HG03469 (cell line): ENCODE measurements at regions not wholly inside any gene's neighbourhood (a gene's known extent, or its start where the extent isn't known, plus 50 kb on each side); places are given as distances from the start of the nearest gene placed in this dataset.
"Not testable (repeated sequence)": the region's sequence is repeated elsewhere in the genome, so short reads cannot be mapped to it uniquely, and the experiment has no call there.

Experiments used
- ATAC-seq: cut with Tn5 transposase; IDR thresholded peaks from one replicate; pipeline ENCODE4 v1.9.1; 2021; ENCODE audit warnings: mild to moderate bottlenecking, moderate library complexity, moderate number of reproducible peaks; ENCODE audit not compliant: unreplicated experiment

DNA sequence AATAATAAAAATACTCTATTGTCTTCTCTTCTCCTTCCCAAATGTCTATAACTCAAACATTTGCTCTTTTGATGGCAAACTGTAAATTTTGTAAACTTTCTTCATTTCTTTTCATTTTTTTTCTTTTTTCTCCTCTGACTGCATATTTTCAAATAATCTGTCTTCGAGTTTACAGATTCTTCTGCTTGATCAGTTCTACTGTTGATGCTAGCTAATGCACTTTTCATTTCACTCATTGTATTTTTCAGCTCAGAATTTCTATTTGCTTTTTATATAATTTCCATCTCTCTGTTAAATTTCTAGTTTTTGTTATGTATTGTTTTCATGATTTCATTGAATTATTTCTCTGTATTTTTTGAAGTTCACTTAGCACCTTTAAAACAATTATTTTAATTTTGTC lies 646.8 kb upstream of the INTU start:
- no peak for ATAC-seq

DNA sequence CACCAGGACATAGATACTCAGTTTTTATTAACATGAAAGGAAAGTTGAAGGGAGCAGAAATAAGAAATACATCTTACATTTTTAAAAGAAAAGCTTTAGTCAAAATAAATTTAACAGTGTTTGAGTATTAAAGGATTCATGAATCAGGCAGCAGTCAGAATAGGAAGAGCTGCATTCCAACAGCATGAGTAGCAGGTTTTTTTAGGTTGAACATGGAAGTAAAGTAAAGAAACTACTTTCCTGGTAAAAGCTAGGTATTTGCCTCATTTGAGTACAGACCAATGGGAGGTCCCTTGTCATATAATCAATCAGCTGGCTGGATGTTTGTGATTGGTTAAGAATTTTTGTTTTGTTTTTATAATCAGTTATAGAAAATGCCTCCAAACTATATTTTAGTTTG lies 645.9 kb upstream of the INTU start:
- ATAC-seq: no peak

DNA sequence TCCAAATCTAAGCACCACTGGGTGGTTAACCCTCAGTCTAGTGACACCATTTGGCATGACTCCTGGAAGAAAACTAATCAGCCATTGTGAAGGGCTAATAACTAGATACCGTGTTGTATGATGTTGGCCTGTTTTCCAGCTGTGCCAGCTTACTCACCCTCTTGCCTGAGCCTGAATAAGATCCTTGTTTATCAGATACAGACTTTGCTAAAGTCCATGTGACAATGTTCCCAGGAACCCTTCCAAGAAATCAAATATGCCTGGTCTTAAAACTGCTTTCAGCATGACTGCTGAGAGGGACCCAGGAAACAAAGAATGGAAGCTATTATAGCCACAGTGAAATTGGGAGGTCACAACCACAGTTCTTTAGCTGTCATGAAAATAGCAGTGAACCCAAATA lies 640.8 kb upstream of the INTU start:
- no peak for ATAC-seq

DNA sequence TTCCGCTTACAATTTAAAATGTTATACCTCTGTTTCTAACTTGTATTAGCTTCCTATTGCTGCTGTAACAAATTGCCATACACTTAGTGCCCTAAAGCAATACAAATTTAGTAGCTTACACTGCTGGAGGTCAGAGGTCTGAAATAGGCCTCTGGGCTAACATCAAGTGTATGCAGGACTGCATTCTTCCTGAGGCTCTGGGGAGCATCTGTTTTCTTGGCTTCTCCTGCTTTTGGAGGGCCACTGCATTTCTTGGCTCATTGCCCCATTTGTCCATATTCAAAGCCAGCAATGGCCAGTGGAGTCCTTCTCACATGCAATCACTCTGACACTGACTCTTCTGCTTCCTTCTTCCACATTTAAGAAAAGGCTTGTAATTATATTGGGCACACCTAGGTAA lies 639.8 kb upstream of the INTU start:
- no peak for ATAC-seq

DNA sequence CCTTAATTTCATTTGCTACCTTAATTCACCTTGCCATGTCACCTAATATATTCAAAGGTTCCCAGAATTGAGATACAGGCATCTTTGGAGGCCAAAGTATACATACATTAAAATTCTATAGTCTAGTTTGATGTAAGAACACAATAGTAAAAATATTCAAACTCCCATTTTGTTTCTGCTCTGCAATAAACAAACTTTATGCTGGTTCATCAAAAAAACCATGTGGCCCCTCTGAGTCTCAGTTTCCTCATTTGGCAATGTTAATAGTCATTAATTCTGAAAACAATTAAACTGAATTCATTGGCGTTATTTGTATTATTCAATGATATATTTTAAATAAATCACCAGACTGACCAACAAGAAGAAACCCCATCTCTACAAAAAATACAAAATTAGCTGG lies 639.4 kb upstream of the INTU start:
- ATAC-seq: no peak

DNA sequence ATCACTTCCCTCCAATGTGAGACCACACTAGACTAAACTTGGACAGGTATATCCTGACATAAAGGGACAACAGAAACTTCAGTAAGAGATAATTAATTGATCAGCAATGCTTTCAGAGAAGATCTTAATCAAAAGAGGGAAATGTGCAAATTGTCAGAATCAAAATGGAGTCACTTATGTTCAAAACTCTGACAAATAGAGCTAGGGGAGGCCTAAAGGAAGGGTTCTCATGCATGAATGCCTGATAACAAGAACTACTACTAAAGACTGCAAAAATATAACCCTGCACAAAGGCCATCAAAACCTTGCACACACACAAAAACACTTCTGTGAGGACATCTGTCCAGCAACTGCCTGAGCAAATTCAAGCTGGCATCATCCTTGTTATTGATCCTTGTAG lies 637.5 kb upstream of the INTU start:
- ATAC-seq: no peak

DNA sequence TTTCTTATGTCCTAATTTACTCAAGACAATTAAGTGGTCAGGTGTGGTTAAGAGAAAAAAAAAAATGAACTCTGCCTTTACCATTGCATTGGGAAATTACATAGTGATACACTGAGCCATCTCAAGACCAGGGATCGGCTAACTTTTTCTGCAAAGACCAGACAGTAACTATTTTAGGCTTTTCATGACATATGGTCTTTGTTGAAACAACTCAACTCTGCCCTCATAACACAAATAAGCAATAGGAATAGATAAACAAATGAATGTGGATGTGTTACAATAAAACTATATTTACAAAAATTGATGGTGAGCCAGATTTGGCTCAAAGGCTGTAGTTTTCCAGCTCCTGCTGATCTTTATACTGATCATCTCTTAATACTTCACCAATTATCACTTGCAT lies 632.6 kb upstream of the INTU start:
- ATAC-seq: no peak

DNA sequence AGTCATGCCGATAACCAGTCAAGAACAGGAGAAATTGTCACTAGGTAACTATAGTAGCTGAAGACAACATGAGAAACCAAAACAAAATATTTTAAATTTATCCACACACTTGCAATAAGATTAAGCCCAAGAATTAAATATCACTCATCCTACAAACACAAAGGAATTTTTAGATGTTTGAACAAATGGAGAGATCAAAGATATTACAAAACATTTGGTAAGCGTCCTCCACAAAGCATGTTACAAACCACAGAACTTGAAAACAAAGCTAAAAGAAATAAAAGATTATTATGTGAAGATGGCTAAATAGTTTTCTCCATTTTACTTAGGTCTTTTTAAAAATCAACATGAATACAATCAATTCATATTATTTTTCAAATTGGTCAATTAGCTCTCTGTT lies 631.9 kb upstream of the INTU start:
- ATAC-seq: no peak

DNA sequence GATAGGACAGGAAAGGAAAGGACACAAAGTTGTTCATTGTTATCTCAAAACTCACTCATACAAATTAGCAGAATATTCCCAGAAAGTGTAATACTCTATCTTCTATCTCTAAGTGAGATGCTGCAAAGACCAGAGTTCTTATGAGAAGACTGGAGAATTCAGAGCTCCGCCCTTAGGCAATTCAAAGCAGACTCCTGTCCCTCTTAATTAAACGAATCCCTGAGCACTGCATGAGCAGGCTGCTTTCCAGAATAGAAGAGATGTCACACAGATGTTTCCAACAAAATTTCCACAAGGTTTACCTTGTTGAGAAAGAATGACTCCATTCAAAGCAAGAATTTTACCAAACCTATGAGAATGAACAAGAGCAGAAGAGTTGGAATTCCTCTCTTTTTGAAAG lies 630.8 kb upstream of the INTU start:
- ATAC-seq: no peak

DNA sequence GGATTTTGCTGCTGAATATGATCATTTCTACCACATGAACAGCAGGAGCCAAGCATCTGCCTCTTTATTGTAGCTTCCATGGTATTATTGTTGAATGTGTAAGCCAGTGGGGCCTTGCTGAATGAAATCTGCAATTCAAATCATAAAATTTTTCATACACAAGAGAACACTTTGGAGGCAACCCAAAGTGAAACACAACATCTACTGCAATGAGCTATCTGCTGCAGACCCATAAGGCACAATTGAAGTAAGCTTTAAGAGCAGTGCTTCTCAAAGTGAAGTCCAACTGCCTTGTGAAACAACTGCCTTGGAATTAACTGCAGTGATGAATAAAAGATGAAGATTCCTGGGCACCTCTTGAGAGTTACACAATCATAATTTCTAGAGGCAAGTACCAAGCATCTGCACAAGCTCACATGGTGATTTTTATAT lies 626.3 kb upstream of the INTU start:
- ATAC-seq: no peak

DNA sequence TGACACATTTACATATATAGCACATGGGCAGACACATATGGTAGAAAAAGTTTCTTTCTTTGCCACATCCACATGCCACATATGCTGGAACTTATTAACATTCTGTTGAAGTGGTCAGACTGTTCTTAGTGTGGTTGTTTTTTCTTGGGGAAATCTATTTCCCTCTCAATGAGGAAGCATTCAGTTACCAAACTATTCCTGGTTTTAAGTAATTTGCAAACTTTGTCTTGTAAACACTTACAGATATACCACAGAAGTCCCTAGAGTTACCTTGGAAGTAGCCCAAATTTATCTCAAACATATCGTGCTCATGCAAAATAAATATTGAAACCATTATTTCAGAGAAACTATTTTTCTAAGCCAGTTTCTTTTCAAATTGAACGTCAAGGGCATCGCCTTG lies 625.5 kb upstream of the INTU start:
- no peak for ATAC-seq

DNA sequence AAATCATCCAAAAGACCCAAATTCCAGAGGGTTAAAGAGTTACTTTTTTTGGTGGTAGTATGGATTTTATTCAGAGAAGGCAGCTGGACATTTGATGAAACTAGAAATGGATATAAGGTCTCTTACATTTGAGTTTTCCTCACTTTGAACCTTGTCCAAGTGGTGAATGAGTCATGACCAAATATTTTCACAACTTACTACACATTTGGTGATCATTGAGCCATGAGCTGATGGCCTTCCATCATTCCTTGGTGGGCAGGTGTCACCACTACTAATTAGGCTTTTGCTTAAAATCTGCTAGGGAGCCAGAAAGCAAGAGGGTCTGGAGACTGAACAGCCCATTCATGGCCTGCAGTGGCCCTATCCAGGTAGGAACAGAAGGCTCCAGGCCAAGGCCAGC lies 620.2 kb upstream of the INTU start:
- no peak for ATAC-seq

DNA sequence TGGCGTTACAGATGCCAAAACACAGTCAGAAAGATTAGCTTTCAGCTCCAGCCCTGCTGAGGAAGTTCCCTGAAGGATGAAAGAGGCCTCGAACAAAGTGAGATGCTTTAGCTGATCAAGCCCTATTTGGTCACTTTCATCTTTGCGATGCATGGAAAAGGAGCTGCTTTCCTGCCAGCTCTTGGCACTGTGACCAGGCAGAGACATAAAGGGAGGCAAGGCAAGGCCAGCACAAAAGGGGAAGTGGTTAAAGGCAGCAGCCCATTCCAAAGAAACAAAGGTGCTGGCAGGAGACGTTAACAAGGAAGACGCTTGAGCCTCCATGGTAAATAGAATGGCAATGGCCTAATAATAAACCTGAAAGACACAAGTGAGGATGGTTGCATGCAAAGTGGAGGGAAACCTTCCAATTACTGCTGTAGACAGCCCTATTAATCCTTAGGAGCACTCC lies 617.1 kb upstream of the INTU start:
- no peak for ATAC-seq

DNA sequence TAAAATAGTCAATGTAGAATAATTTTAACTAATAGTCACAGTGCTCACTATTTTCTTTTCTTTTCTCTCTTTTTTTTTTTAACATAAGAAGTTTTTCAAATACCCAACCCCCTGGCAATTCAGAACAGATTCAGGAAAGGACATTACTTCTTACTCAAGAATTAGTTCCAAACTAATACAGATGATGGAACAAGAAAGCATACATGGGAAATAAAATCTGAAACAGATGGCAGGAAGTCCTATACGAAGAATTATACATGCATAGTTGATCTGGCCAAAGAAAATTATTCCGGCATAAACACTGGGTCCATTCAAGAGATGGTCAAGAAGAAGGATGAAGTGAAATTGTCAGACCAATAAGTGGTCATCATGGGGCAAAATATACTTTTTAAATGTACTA lies 614.4 kb upstream of the INTU start:
- ATAC-seq: no peak

DNA sequence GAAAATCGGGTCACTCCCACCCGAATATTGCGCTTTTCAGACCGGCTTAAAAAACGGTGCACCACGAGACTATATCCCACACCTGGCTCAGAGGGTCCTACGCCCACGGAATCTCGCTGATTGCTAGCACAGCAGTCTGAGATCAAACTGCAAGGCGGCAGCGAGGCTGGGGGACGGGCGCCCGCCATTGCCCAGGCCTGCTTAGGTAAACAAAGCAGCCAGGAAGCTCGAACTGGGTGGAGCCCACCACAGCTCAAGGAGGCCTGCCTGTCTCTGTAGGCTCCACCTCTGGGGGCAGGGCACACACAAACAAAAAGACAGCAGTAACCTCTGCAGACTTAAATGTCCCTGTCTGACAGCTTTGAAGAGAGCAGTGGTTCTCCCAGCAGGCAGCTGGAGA lies 611.9 kb upstream of the INTU start:
- ATAC-seq: not testable (repeated sequence)

DNA sequence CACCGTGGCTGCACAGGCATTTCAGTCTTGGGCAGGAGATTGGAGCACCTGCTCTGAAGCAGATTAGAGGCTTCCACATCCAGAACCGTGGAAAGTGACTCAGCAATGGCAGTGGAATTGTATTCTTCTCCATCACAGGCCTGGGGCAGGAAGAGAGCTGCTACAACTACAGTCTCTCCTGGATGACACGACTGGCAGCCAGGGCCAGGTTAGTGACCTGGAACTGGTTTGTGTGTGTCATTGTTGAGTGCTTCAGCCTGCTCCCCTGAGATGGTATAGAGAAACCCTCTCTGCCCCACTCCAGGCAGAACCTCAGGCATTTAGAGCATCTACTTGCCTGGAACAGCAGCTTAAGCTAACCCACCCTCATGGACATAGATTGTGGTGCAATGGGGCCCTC lies 596.5 kb upstream of the INTU start:
- ATAC-seq: no peak

DNA sequence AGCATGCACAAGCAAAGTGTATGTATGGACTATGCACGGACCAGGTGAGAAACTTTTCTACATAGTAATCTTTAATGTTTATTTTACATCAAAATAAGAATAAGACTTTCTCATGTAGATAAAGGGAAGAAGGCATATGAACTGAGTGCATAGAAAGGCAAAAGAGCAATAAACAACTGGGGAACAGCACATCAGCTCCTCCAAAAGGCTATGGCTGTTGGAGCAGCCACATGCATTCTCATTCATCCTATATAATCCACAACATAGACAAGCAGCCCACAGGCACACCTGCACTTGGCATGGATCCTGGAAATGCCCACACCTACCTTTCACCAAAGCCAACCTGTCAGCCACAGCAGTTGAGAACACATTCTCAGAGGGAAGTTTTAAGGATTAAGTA lies 586.9 kb upstream of the INTU start:
- no peak for ATAC-seq

DNA sequence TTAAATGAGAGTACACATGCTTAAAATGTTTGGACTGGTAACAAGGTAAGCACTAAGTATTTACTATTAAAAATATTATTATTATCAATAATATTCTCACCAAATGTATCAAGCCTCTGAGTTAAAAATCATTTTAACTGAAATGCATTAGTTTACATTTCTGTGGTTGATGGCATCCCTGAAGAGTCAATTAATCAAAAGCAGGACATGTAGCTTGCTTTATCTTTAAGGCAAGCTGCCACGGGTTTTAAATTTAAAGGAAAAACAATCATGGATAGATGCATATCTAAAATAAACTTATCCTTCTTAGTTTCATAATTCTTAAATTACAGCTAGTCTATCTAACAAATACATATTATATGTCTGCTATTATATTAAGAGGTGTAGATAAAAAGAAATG lies 584.8 kb upstream of the INTU start:
- ATAC-seq: no peak

DNA sequence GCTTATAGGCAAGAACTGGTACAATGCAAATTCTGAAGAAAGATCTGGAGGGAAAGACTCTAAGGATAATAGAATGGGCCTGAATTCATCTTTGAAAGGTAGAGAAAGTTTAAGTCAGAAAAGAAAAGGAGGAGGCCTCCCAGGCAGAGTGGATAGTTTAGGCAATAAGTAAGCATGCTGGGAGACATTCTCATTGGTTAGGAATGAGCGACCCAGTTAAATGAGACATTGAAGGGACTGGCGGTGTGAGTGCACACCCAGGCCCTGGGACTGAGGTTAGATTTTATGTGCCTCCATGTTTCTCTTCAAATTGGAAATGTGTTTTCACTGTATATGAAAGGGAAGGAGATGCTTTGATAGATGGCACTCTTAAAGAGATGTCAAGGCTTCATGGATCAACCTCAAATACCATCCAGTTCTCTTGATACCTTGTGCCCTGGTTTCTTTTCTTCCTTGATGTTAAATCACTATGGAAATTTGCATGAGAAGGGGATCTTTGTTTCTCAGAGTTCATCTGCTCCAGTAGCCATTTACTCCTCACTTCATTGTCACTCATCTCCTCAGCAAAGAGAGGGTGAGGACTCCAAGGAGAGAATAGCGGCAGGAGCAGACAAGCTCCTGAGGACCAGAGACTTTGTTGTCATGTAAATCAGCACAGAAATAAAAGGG lies 584.2 kb upstream of the INTU start:
- no peak for ATAC-seq

DNA sequence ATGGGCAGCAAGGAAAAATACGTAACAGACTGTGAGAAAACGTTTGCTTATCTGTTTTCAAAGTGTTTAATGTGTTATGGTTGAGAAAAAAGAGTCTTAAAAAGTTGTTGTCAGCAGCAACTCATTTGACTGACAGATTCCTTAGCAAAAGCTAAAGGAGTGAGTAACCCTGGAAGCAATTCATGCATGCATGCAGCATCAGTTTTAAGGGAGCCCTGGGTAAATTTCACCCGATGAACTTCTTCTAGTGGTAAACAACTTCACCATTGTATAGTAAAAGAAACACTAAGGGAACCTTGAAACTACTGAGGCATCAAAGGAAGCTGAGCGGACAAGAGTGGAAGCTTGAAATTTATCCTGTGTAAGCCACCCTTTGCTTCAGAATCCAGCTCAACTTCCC lies 583.2 kb upstream of the INTU start:
- ATAC-seq: no peak

DNA sequence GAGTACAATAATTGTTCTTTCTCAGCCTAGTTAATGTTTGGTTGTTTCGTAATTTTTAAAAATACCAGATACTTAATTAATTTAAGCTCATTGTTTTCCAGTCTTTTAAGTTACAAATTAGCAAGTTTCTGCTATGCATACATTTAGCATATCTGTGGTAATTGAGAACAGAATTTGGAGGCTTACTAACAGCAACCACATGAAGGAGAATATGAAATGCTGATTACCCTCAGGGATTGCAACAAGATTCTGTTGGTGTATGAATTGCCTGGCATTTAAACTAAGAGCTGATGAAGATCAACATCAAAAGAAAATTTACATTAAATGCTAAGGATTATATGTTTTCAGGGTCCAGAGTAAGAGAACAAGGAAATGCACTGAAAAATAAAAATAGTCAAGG lies 580.0 kb upstream of the INTU start:
- no peak for ATAC-seq

DNA sequence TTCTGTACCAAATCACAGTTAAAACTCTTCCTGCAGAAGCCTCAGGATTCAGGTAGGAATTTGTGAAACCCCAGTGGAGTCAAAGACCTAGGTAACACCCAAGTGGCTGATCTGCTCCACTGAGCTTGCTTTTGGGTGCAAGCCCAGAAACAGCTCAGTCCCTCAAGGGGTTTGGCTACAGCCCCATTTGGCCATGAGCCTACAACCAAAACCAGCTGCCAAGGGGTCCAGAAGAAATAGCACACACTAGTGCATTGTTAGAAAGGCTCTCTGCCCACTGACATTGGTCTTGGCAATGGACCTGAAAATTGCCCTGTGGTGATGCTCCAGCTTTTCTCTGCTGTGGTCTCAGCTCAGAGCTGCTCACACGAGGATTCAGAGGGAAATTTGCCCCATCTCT lies 577.4 kb upstream of the INTU start:
- ATAC-seq: no peak

DNA sequence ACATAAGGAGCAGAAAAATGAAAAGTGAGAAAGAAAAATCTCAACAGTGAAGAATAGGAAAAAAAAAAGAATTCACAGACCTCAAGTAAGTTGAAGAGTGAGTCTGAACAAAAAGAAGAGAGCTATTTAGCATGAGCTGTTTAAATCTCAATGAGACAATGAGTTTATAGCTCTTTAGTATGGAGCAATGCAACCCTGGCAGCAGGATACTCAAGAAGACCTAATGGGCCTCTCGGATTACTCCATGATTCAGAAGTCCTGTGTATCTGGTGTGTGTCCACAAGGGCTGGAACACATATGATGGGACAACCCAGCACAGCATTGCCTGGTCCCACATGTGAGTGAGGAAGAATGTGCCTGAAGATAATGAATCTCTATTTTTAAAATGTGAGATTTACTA lies 563.1 kb upstream of the INTU start:
- ATAC-seq: no peak
